ENCODE measurements at regions not wholly inside any gene's neighbourhood (a gene's known extent, or its start where the extent isn't known, plus 50 kb on each side); places are given as distances from the start of the nearest gene placed in this dataset.

DNA sequence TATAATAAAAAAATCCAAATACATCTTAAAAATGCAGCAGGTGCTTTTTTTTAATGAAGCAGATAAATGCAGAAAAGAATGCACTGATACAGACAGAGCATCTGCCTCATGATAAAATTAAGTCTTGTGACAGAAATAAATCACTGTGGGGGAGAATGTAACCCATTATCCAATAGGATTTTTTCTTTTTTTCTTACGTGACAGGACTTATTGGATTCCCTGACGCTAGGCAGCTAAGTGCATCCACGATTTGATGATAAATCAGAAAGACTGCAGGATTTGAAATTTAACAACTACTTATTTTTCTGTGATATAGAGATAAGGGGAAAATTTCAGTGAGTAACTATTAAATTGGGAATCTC, 110.6 kb upstream of the PPARGC1A start:
- in situ Hi-C loops (cut with HindIII; ENCODE audit: low sequenced_read_pairs) = no loop called here
- TF ChIP-seq, protein P1, sequence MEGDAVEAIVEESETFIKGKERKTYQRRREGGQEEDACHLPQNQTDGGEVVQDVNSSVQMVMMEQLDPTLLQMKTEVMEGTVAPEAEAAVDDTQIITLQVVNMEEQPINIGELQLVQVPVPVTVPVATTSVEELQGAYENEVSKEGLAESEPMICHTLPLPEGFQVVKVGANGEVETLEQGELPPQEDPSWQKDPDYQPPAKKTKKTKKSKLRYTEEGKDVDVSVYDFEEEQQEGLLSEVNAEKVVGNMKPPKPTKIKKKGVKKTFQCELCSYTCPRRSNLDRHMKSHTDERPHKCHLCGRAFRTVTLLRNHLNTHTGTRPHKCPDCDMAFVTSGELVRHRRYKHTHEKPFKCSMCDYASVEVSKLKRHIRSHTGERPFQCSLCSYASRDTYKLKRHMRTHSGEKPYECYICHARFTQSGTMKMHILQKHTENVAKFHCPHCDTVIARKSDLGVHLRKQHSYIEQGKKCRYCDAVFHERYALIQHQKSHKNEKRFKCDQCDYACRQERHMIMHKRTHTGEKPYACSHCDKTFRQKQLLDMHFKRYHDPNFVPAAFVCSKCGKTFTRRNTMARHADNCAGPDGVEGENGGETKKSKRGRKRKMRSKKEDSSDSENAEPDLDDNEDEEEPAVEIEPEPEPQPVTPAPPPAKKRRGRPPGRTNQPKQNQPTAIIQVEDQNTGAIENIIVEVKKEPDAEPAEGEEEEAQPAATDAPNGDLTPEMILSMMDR (IDR thresholded peaks at IDR 0.05; ENCODE audit: low read depth, low read length, missing control alignments) = no peak
- DNase-seq (ENCODE audit: low read depth) = no peak
- no peak overlapping the region for H3K4me3 ChIP-seq (ENCODE audit: low read depth, low read length)

DNA sequence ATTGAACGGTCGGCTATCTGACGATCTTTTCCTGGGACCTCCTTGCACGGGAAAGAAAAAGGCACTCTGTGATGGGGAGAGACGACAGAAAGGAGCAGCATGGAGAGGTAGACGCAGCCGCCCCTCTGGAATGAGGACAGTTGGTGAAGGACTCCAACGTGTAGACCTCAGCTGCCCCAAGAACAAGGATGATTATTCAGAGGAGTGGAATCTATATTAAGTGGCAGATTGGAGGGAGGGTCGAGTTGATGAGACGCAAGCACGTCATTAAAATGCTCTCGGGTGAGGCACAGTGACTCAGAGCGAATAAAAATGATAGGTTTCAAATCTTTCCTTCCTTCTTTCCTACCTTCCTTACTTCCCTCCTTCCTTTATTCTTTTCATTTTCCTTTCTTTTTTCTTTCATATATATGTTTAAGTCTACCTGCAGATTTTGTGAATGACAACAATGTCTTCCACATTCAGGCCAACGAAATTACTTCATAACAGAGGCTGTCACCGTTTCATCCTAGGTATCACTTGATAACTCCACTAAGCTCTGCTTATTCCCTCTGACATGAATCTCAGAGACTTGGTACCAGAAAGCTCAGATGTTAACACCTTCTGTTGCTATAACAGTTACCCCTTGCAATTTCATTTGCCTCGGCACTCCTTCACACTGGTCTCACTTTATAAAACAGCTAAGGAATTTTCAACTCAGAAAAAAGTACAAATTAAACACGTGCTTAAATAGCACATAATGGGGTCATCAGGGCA, 110.0 kb upstream of the PPARGC1A start:
- no peak overlapping the region for H3K4me3 ChIP-seq (ENCODE audit: low read depth, low read length)
- no peak for DNase-seq (ENCODE audit: low read depth)
- TF ChIP-seq, protein P1 (IDR thresholded peaks at IDR 0.05; ENCODE audit: low read depth, low read length, missing control alignments) = no peak
- in situ Hi-C loops (cut with HindIII; ENCODE audit: low sequenced_read_pairs) = no loop called here

DNA sequence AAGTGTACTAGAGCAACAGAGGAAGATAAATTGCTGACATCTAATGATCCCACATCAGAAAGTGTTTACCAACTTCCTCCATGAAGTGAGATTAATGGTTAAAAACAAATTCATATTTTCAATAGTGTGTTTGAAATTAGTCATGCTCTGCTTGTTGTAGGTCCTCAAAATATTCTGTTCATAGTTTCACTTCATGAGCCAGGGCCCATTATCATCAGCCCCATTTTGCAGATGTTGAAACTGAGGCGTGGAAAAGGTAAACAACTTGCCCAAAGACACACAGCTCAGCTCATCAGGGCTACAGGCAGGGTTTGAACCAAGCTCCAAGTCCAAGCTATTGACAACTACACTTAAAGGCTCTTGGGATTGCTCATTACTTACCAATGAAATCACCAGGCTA, 103.5 kb upstream of the PPARGC1A start:
- no peak overlapping the region for H3K4me3 ChIP-seq (ENCODE audit: low read depth, low read length)
- TF ChIP-seq, protein P1 (IDR thresholded peaks at IDR 0.05; ENCODE audit: low read depth, low read length, missing control alignments) = no peak
- in situ Hi-C loops (cut with HindIII; ENCODE audit: low sequenced_read_pairs) = no loop called here
- DNase-seq (ENCODE audit: low read depth) = no peak

DNA sequence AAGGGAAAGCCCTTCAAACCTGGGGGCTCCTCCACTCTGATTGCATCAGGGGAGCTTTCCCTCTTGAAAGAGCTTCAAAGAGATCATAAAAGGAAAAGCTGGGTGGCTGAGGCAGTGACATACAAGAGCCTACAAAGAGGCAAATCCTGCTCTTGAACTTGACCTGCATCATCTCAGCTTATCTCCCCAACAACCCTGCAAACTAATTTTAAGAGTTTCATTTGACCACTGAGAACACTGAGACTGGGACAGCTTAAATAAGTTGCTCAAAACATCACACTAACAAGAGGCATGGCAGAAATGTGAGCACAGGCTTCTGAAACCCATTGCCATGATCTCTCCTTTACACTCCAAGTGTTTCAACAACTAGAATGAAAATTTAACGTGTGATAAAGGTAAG, 101.6 kb upstream of the PPARGC1A start:
- no peak overlapping the region for H3K4me3 ChIP-seq (ENCODE audit: low read depth, low read length)
- TF ChIP-seq, protein P1 (IDR thresholded peaks at IDR 0.05; ENCODE audit: low read depth, low read length, missing control alignments) = no peak
- no peak for DNase-seq (ENCODE audit: low read depth)
- in situ Hi-C loops (cut with HindIII; ENCODE audit: low sequenced_read_pairs) = no loop called here

DNA sequence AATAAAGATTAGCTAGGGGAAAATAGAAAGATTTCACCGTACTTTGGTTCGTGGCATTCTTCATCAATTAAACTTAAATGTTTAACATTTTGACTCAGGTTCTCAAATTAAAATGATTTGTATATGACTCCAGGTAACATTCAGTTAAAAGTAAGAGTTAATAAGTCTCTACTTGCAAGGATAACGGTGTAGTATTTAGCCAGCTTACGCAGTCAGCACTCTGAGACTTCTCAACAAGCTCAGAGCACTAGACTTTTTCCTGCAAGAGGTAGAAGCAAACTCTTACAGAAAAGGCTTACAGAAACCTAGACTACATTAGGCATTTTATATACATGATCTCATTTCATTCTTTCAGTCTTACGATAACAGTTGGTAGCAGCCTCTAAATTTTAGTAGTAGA, 96.4 kb upstream of the PPARGC1A start:
- in situ Hi-C loops (cut with HindIII; ENCODE audit: low sequenced_read_pairs) = no loop called here
- DNase-seq (ENCODE audit: low read depth) = no peak
- TF ChIP-seq, protein P1 (IDR thresholded peaks at IDR 0.05; ENCODE audit: low read depth, low read length, missing control alignments) = no peak
- H3K4me3 ChIP-seq (ENCODE audit: low read depth, low read length) = no peak overlapping the region

DNA sequence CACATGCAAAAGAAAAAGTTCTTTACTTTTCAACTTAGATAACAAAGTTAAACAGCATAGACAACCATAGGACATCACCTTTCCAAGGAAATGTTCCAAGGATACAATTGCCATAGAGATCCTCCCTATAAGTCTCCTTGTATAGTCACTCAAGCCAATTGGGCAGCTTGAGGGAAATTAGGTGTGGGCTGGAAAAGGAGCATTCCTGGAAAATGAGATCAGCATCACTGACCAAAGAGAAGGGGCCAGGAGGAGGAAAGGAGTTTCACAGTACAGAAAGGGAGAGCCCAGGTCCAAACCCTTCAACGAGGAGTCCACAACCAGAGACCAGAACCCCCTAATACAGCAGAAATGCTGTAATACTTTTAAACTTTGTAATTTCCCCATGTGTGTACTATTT, 91.5 kb upstream of the PPARGC1A start:
- H3K4me3 ChIP-seq (ENCODE audit: low read depth, low read length) = no peak overlapping the region
- TF ChIP-seq, protein P1 (IDR thresholded peaks at IDR 0.05; ENCODE audit: low read depth, low read length, missing control alignments) = no peak

More for the DNA sequence above, 91.5 kb upstream of the PPARGC1A start:
- peak; percentile 23 for DNase-seq (ENCODE audit: low read depth)
- in situ Hi-C loops (cut with HindIII; ENCODE audit: low sequenced_read_pairs) = no loop called here
